ENCODE measurements at regions not wholly inside any gene's neighbourhood (a gene's known extent, or its start where the extent isn't known, plus 50 kb on each side); places are given as distances from the start of the nearest gene placed in this dataset.

DNA sequence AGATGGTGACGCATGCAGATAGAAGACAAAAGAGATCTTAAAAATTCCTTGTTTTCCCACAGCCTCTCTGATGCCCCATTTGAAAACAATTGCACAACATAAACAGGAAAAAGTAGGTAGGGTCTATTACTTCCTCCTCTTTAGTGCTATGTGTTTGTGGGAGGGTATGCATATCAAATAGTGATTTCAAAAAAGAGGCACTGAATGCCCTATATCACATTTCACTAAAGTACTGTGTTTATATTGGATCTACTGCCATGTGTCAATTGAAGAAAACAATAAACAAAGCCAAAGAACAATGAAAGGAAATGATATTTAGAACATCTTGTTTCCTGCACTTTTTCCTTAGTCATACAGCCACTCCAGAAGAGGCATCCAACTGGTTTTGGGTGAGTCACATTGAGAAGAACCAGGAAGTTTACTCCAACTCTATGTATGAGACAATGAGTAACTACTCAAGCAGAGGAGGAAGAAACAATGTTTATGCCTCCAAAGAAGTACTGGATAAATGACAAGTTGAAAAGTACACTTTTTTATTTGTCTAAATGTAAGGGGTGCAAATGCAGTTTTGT, 583.6 kb downstream of the FBXO15 start:
- BruUV-seq (replicated peaks) = no TSS peak
- DNase-seq (ENCODE audit: low spot score) = peak; percentile 40
- CTCF ChIA-PET = no interaction called here
- intact Hi-C loops (cut with micrococcal nuclease; ENCODE audit: unreplicated experiment) = no loop called here
- Histone ChIP-seq H3K9me3 (ENCODE audit: low read depth, low read length, poor library complexity, severe bottlenecking) (no peaks in the 10 kb centered on the region), H3K36me3 (ENCODE audit: insufficient read depth, low read length, poor library complexity, severe bottlenecking) (no peaks in the 10 kb centered on the region), H3K4me1 (ENCODE audit: insufficient read depth, low read length, poor library complexity, severe bottlenecking) (no peaks in the 10 kb centered on the region), H3K27me3 (replicated peaks; ENCODE audit: insufficient read depth, low read depth, low read length, poor library complexity) (no peaks in the 10 kb centered on the region), H3K4me3 (ENCODE audit: low read depth, low read length, poor library complexity, severe bottlenecking) (no peak overlapping the region), H3K27ac (ENCODE audit: low read depth, low read length, poor library complexity, severe bottlenecking) (no peak overlapping the region)
- POLR2A ChIA-PET (ENCODE audit: low non-redundant PET) = no interaction called here
- TF ChIP-seq, protein P1, sequence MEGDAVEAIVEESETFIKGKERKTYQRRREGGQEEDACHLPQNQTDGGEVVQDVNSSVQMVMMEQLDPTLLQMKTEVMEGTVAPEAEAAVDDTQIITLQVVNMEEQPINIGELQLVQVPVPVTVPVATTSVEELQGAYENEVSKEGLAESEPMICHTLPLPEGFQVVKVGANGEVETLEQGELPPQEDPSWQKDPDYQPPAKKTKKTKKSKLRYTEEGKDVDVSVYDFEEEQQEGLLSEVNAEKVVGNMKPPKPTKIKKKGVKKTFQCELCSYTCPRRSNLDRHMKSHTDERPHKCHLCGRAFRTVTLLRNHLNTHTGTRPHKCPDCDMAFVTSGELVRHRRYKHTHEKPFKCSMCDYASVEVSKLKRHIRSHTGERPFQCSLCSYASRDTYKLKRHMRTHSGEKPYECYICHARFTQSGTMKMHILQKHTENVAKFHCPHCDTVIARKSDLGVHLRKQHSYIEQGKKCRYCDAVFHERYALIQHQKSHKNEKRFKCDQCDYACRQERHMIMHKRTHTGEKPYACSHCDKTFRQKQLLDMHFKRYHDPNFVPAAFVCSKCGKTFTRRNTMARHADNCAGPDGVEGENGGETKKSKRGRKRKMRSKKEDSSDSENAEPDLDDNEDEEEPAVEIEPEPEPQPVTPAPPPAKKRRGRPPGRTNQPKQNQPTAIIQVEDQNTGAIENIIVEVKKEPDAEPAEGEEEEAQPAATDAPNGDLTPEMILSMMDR (conservative IDR thresholded peaks at IDR 0.05; ENCODE audit: low read depth, low read length) = no peak
- TF ChIP-seq EZH2 (IDR thresholded peaks at IDR 0.05; ENCODE audit: borderline replicate concordance, low read depth, low read length, poor library complexity, severe bottlenecking) = no peak

DNA sequence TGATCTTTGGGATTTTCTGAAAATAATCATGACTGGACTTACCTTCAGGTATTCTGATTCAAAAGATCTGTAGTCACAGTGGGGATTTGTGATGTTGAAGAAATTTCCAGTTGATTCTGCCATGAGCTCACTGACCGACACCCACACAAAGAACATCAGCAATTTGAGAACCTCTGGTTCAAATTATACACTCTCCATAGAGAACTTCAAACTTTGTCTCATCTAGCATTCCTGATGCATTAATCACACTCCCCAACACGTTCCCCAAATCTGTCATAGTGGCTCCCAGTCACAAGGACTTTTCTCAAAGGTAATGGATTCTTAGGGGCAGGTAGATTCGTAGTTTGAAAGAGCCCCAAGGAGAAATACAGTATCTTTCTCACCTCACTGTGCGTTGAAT, 584.3 kb downstream of the FBXO15 start:
- POLR2A ChIA-PET (ENCODE audit: low non-redundant PET) = no interaction called here
- H3K27me3 ChIP-seq (replicated peaks; ENCODE audit: insufficient read depth, low read depth, low read length, poor library complexity) = no peaks in the 10 kb centered on the region
- no peaks in the 10 kb centered on the region for H3K36me3 ChIP-seq (ENCODE audit: insufficient read depth, low read length, poor library complexity, severe bottlenecking)
- CTCF ChIA-PET = no interaction called here
- peak; percentile 3 for DNase-seq (ENCODE audit: low spot score)
- no peaks in the 10 kb centered on the region for H3K4me1 ChIP-seq (ENCODE audit: insufficient read depth, low read length, poor library complexity, severe bottlenecking)
- TF ChIP-seq, protein P1 (conservative IDR thresholded peaks at IDR 0.05; ENCODE audit: low read depth, low read length) = no peak
- TF ChIP-seq EZH2 (IDR thresholded peaks at IDR 0.05; ENCODE audit: borderline replicate concordance, low read depth, low read length, poor library complexity, severe bottlenecking) = no peak
- H3K27ac ChIP-seq (ENCODE audit: low read depth, low read length, poor library complexity, severe bottlenecking) = no peak overlapping the region
- no peak overlapping the region for H3K4me3 ChIP-seq (ENCODE audit: low read depth, low read length, poor library complexity, severe bottlenecking)
- intact Hi-C loops (cut with micrococcal nuclease; ENCODE audit: unreplicated experiment) = no loop called here
- no TSS peak for BruUV-seq (replicated peaks)
- no peaks in the 10 kb centered on the region for H3K9me3 ChIP-seq (ENCODE audit: low read depth, low read length, poor library complexity, severe bottlenecking)

GRCh38 chr18:73556904-73557303, 590.7 kb downstream of the FBXO15 start:
- H3K9me3 ChIP-seq (ENCODE audit: low read depth, low read length, poor library complexity, severe bottlenecking) = peaks cover 4% of the 10 kb centered on the region
- H3K36me3 ChIP-seq (ENCODE audit: insufficient read depth, low read length, poor library complexity, severe bottlenecking) = no peaks in the 10 kb centered on the region
- no peak for DNase-seq (ENCODE audit: low spot score)
- TF ChIP-seq EZH2 (IDR thresholded peaks at IDR 0.05; ENCODE audit: borderline replicate concordance, low read depth, low read length, poor library complexity, severe bottlenecking) = no peak
- TF ChIP-seq, protein P1 (conservative IDR thresholded peaks at IDR 0.05; ENCODE audit: low read depth, low read length) = no peak
- ChIA-PET POLR2A (ENCODE audit: low non-redundant PET) (no interaction called here), CTCF (no interaction called here)
- H3K4me3 ChIP-seq (ENCODE audit: low read depth, low read length, poor library complexity, severe bottlenecking) = no peak overlapping the region
- no TSS peak for BruUV-seq (replicated peaks)
- H3K4me1 ChIP-seq (ENCODE audit: insufficient read depth, low read length, poor library complexity, severe bottlenecking) = no peaks in the 10 kb centered on the region
- intact Hi-C loops (cut with micrococcal nuclease; ENCODE audit: unreplicated experiment) = no loop called here
- H3K27me3 ChIP-seq (replicated peaks; ENCODE audit: insufficient read depth, low read depth, low read length, poor library complexity) = no peaks in the 10 kb centered on the region
- H3K27ac ChIP-seq (ENCODE audit: low read depth, low read length, poor library complexity, severe bottlenecking) = no peak overlapping the region

Measured in A673 (cell line).